ENCODE measurements at regions not wholly inside any gene's neighbourhood (a gene's known extent, or its start where the extent isn't known, plus 50 kb on each side); places are given as distances from the start of the nearest gene placed in this dataset.
"Not testable (repeated sequence)": the region's sequence is repeated elsewhere in the genome, so short reads cannot be mapped to it uniquely, and the experiment has no call there.

GRCh38 chr2:11877764-11878163, 131.3 kb downstream of the LPIN1 start:
- DNase-seq, result no peak

- DNase-seq, result not testable (repeated sequence)
These were observed 138.8 kb downstream of the LPIN1 start for GRCh38 chr2:11885253-11885652.

GRCh38 chr2:11886899-11887298, 140.5 kb downstream of the LPIN1 start:
- not testable (repeated sequence) for DNase-seq

- no peak for DNase-seq
These were observed 142.8 kb downstream of the LPIN1 start for GRCh38 chr2:11889101-11889850.

- DNase-seq, result no peak
These were observed 143.4 kb downstream of the LPIN1 start for GRCh38 chr2:11889854-11890253.

- DNase-seq, result peak; percentile 64
These were observed 144.6 kb downstream of the LPIN1 start for GRCh38 chr2:11891028-11891427.

GRCh38 chr2:11891671-11892440, 145.4 kb downstream of the LPIN1 start:
- no peak for DNase-seq

GRCh38 chr2:11896386-11896785, 150.0 kb downstream of the LPIN1 start:
- no peak for DNase-seq

- no peak for DNase-seq
These were observed 152.1 kb downstream of the LPIN1 start for GRCh38 chr2:11898576-11898975.

- DNase-seq, result no peak
These were observed 152.9 kb downstream of the LPIN1 start for GRCh38 chr2:11899264-11899818.

- peak; percentile 6 for DNase-seq
These were observed 154.5 kb downstream of the LPIN1 start for GRCh38 chr2:11900891-11901290.

GRCh38 chr2:11901351-11902069, 155.1 kb downstream of the LPIN1 start:
- DNase-seq, result no peak

- peak; percentile 60 for DNase-seq
These were observed 156.7 kb downstream of the LPIN1 start for GRCh38 chr2:11903085-11903606.

- DNase-seq, result peak; percentile 44
These were observed 157.6 kb downstream of the LPIN1 start for GRCh38 chr2:11904029-11904428.

GRCh38 chr2:11904941-11905340, 158.5 kb downstream of the LPIN1 start:
- DNase-seq, result no peak

- DNase-seq, result no peak
These were observed 160.8 kb downstream of the LPIN1 start for GRCh38 chr2:11907190-11907589.

GRCh38 chr2:11910971-11911370, 164.5 kb downstream of the LPIN1 start:
- no peak for DNase-seq

GRCh38 chr2:11912980-11913379, 166.5 kb downstream of the LPIN1 start:
- no peak for DNase-seq

- DNase-seq, result no peak
These were observed 168.0 kb downstream of the LPIN1 start for GRCh38 chr2:11914455-11914854.

GRCh38 chr2:11915650-11916049, 169.2 kb downstream of the LPIN1 start:
- DNase-seq, result no peak

GRCh38 chr2:11919953-11920352, 173.5 kb downstream of the LPIN1 start:
- peak; percentile 13 for DNase-seq

GRCh38 chr2:11920993-11921583, 174.7 kb downstream of the LPIN1 start:
- no peak for DNase-seq

- no peak for DNase-seq
These were observed 175.9 kb downstream of the LPIN1 start for GRCh38 chr2:11922294-11922693.
